GM12892 (cell line): ENCODE measurements at regions not wholly inside any gene's neighbourhood (a gene's known extent, or its start where the extent isn't known, plus 50 kb on each side); places are given as distances from the start of the nearest gene placed in this dataset.

Source experiments
- POLR2A ChIP-seq: IDR thresholded peaks from 2 replicates; pipeline ENCODE4 v1.6.1; 2011; ENCODE audit warnings: low read depth, low read length, control low read depth
- POLR2AphosphoS5 ChIP-seq: IDR thresholded peaks from 2 replicates; pipeline ENCODE4 v1.6.1; 2011; ENCODE audit warnings: low read depth, low read length, control low read depth
- TAF1 ChIP-seq: IDR thresholded peaks from 2 replicates; pipeline ENCODE4 v1.6.1; 2011; ENCODE audit warnings: low read depth, mild to moderate bottlenecking, control low read depth, low read length, borderline replicate concordance

- TF ChIP-seq TAF1 (no peak), POLR2A (no peak), POLR2AphosphoS5 (no peak)
Observed at GRCh38 chr16:82412770-82413169, 214.0 kb upstream of the CDH13 start.
